ENCODE measurements at regions not wholly inside any gene's neighbourhood (a gene's known extent, or its start where the extent isn't known, plus 50 kb on each side); places are given as distances from the start of the nearest gene placed in this dataset.

GRCh38 chr18:44246001-44246400 is 434.7 kb upstream of the SETBP1 start:
- no peak for DNase-seq

- no peak for DNase-seq
Observed at GRCh38 chr18:44258086-44258485, 422.6 kb upstream of the SETBP1 start.

GRCh38 chr18:44258576-44258975 is 422.1 kb upstream of the SETBP1 start:
- no peak for DNase-seq

- no peak for DNase-seq
Observed at GRCh38 chr18:44259610-44260009, 421.1 kb upstream of the SETBP1 start.

GRCh38 chr18:44265437-44265836 is 415.3 kb upstream of the SETBP1 start:
- DNase-seq, result no peak

GRCh38 chr18:44273298-44273697 is 407.4 kb upstream of the SETBP1 start:
- no peak for DNase-seq

- no peak for DNase-seq
Observed at GRCh38 chr18:44280479-44280878, 400.2 kb upstream of the SETBP1 start.

DNA sequence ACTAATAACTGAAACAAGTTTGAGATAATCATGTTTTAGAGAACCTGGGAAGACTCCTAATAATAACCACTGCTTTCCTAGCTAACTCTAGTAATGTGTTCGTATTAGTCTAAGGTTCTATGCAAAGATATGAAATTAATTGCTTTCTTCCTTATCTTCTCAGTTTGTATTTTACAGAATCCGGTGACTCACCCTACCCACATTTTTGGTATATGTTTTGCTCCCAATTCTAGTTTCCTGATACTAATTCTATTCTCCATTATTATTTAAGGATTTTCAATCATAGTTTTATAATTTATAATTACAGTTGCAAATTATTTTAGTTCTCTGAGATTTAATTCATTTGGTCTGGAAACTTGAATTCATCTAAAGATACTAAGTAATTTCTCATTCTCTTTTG is 394.6 kb upstream of the SETBP1 start:
- DNase-seq, result no peak

- no peak for DNase-seq
Observed at GRCh38 chr18:44290366-44290977, 390.2 kb upstream of the SETBP1 start.

DNA sequence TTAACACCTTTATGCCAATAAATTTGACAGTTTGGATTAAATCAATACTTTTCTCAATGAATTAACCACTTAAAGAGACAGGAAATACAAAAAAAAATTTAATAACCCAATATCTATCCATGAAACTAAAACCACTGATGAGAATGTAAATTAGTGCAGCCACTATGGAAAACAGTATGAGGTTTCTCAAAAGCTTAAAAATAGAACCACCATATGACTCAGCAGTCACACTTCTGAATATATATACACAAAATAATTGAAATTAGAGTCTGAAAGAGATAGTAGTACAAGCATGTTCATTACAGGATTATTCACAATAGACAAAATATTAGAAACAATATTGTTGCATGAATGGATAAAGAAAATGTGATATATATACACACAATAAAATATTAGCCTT is 382.1 kb upstream of the SETBP1 start:
- no peak for DNase-seq

GRCh38 chr18:44309185-44309584 is 371.5 kb upstream of the SETBP1 start:
- no peak for DNase-seq

GRCh38 chr18:44320619-44321460 is 359.8 kb upstream of the SETBP1 start:
- DNase-seq, result no peak

GRCh38 chr18:44321868-44322590 is 358.7 kb upstream of the SETBP1 start:
- no peak for DNase-seq

GRCh38 chr18:44323125-44323524 is 357.6 kb upstream of the SETBP1 start:
- no peak for DNase-seq

DNA sequence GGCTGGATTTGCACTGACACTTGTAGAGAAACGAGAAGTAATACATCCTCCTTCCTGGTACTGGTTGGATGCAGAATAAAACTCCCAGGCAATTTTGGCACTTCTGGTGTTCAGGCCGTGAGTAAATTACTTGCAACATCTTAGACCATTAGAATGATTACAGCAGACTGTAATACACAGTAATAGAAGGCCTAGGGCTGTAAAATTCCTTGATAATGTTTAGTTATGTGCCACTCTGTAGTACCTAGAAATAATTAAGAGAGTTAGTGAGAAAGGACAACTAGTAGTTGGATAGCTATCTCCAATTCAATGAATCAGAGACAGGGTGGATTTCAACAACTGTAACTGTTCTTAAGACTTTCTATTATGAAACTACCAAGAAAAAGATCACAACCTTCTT is 356.3 kb upstream of the SETBP1 start:
- DNase-seq, result no peak

- DNase-seq, result peak; percentile 16 to 72
Observed at GRCh38 chr18:44325903-44326635, 354.6 kb upstream of the SETBP1 start.

DNA sequence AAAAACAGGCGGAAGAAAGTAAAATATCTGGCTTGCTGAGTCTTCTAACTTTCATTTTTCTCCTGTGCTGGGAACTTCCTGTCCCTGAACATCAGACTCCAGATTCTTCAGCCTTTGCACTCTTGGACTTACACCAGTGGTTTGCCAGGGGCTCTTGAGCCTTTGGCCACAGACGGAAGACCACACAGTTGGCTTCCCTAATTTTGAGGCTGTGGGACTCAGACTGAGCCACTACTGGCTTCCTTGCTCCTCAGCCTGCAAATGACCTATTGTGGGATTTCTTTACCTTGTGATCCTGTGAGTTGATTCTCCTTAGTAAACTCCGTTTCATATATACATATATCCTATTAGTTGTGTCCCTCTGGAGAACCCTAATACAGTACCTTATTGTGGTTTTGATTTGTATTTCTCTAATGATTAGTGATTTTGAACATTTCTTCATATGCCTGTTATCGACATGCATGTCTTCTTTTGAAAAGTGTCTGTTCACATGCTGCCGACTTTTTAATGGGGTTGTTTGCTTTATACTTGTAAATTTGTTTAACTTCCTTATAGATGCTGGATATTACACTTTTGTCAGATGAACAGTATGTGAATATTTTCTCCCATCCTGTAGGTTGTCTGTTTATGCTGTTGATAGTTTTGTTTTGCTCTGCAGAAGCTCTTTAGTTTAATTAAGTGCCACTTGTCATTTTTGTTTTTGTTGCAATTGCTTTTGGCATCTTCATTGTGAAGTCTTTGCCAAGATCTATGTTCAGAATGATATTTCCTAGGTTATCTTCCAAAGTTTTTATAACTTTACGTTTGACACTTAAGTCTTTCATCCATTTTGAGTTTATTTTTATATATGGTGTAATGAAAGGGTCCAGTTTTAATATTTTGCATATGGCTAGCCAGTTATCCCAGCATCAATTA is 348.8 kb upstream of the SETBP1 start:
- DNase-seq, result no peak

GRCh38 chr18:44341759-44342158 is 338.9 kb upstream of the SETBP1 start:
- DNase-seq, result no peak

GRCh38 chr18:44342162-44342561 is 338.5 kb upstream of the SETBP1 start:
- DNase-seq, result no peak

- no peak for DNase-seq
Observed at GRCh38 chr18:44342946-44343345, 337.7 kb upstream of the SETBP1 start.

GRCh38 chr18:44343570-44343969 is 337.1 kb upstream of the SETBP1 start:
- DNase-seq, result no peak

DNA sequence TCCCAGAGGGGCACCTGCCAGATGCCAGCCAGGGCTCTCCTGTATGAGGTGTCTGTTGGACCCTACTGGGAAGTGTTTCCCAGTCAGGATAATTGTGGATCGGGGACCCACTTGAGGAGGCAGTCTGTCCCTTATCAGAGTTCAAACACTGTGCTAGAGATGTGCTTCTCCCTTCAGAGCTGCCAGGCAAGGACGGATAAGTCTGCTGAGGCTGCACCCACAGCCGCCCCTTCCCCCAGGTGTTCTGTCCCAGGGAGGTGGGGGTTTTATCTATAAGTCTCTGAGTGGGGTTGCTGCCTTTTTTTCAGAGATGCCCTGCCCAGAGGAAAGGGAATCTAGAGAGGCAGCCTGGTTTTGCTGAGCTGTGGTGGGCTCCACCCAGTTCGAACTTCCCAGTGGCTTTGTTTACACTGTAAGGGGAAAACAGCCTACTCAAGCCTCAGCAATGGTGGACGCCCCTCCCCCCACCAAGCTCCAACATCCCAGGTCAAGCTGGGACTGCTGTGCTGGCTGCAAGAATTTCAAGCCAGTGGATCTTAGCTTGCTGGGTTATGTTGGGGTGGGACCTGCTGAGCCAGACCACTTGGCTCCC is 324.0 kb upstream of the SETBP1 start:
- DNase-seq, result no peak
